ENCODE measurements at regions not wholly inside any gene's neighbourhood (a gene's known extent, or its start where the extent isn't known, plus 50 kb on each side); places are given as distances from the start of the nearest gene placed in this dataset.

GRCh38 chr4:167428156-167428555, 193.9 kb upstream of the SPOCK3 start:
- no peaks in the 10 kb centered on the region for H3K4me1 ChIP-seq (ENCODE audit: control insufficient read depth, insufficient read depth, low read length)
- H3K36me3 ChIP-seq (ENCODE audit: control insufficient read depth, insufficient read depth, low read length): no peaks in the 10 kb centered on the region
- H3K9me3 ChIP-seq (ENCODE audit: control insufficient read depth, low read length): peaks cover 13% of the 10 kb centered on the region
- H3K27ac Mint-ChIP-seq: no peak overlapping the region
- peaks cover 42% of the 10 kb centered on the region for H3K27me3 ChIP-seq (ENCODE audit: control insufficient read depth, insufficient read depth, low read length, poor library complexity, severe bottlenecking)
- no peaks in the 10 kb centered on the region for H3K4me1 Mint-ChIP-seq
- no peak overlapping the region for H3K4me3 ChIP-seq (ENCODE audit: low read length)
- no peak for DNase-seq
- H3K4me3 Mint-ChIP-seq: no peak overlapping the region
- H3K27ac ChIP-seq (ENCODE audit: low read depth, low read length): no peak overlapping the region
- no peak for TF ChIP-seq CTCF (conservative IDR thresholded peaks at IDR 0.05)
- peaks cover 36% of the 10 kb centered on the region for H3K27me3 Mint-ChIP-seq (ENCODE audit: insufficient read depth)
- WGBS, 2 experiments (ENCODE audit: insufficient coverage in 1 of 2, insufficient read length in 1 of 2): 85 to 93% methylated on average over 2 to 5 of the region's 5 CpGs
- no peak overlapping the region for H3K9ac ChIP-seq (ENCODE audit: extremely low read depth, low read length, poor library complexity, severe bottlenecking)
- H3K36me3 Mint-ChIP-seq (ENCODE audit: low read depth): no peaks in the 10 kb centered on the region
- peaks cover 3% of the 10 kb centered on the region for H3K9me3 Mint-ChIP-seq

GRCh38 chr4:167431371-167431770, 197.1 kb upstream of the SPOCK3 start:
- H3K4me1 ChIP-seq (ENCODE audit: control insufficient read depth, insufficient read depth, low read length): no peaks in the 10 kb centered on the region
- Mint-ChIP-seq H3K9me3 (peaks cover 3% of the 10 kb centered on the region), H3K4me3 (no peak overlapping the region), H3K36me3 (ENCODE audit: low read depth) (no peaks in the 10 kb centered on the region), H3K4me1 (peaks cover under 1% of the 10 kb centered on the region), H3K27ac (no peak overlapping the region), H3K27me3 (ENCODE audit: insufficient read depth) (peaks cover 5% of the 10 kb centered on the region)
- H3K4me3 ChIP-seq (ENCODE audit: low read length): no peak overlapping the region
- DNase-seq: no peak
- H3K9ac ChIP-seq (ENCODE audit: extremely low read depth, low read length, poor library complexity, severe bottlenecking): no peak overlapping the region
- H3K27me3 ChIP-seq (ENCODE audit: control insufficient read depth, insufficient read depth, low read length, poor library complexity, severe bottlenecking): peaks cover 10% of the 10 kb centered on the region
- no peak overlapping the region for H3K27ac ChIP-seq (ENCODE audit: low read depth, low read length)
- H3K36me3 ChIP-seq (ENCODE audit: control insufficient read depth, insufficient read depth, low read length): no peaks in the 10 kb centered on the region
- WGBS, 2 experiments (ENCODE audit: insufficient coverage in 1 of 2, insufficient read length in 1 of 2): 87 to 100% methylated on average over 1 to 2 of the region's 3 CpGs
- TF ChIP-seq CTCF (conservative IDR thresholded peaks at IDR 0.05): no peak
- H3K9me3 ChIP-seq (ENCODE audit: control insufficient read depth, low read length): peaks cover 13% of the 10 kb centered on the region

- H3K4me3 ChIP-seq (ENCODE audit: low read length): no peak overlapping the region
- no peak for DNase-seq
- Mint-ChIP-seq H3K27me3 (ENCODE audit: insufficient read depth) (peaks cover 2% of the 10 kb centered on the region), H3K36me3 (ENCODE audit: low read depth) (no peaks in the 10 kb centered on the region), H3K27ac (no peak overlapping the region), H3K9me3 (peaks cover 3% of the 10 kb centered on the region), H3K4me1 (peaks cover 16% of the 10 kb centered on the region), H3K4me3 (no peak overlapping the region)
- H3K4me1 ChIP-seq (ENCODE audit: control insufficient read depth, insufficient read depth, low read length): no peaks in the 10 kb centered on the region
- no peaks in the 10 kb centered on the region for H3K36me3 ChIP-seq (ENCODE audit: control insufficient read depth, insufficient read depth, low read length)
- no peak for TF ChIP-seq CTCF (conservative IDR thresholded peaks at IDR 0.05)
- 90% methylated on average over 2 of the region's 3 CpGs; no CpG with 5 or more reads in 1 of the 2 experiments for WGBS, 2 experiments (ENCODE audit: insufficient coverage in 1 of 2, insufficient read length in 1 of 2)
- no peak overlapping the region for H3K27ac ChIP-seq (ENCODE audit: low read depth, low read length)
- no peak overlapping the region for H3K9ac ChIP-seq (ENCODE audit: extremely low read depth, low read length, poor library complexity, severe bottlenecking)
- H3K27me3 ChIP-seq (ENCODE audit: control insufficient read depth, insufficient read depth, low read length, poor library complexity, severe bottlenecking): no peaks in the 10 kb centered on the region
- H3K9me3 ChIP-seq (ENCODE audit: control insufficient read depth, low read length): peaks cover 13% of the 10 kb centered on the region
Observed at GRCh38 chr4:167435786-167436185, 201.5 kb upstream of the SPOCK3 start.

All from endodermal cell (in vitro differentiated cells).